ENCODE measurements at regions not wholly inside any gene's neighbourhood (a gene's known extent, or its start where the extent isn't known, plus 50 kb on each side); places are given as distances from the start of the nearest gene placed in this dataset.

GRCh38 chr5:164742025-164742424 lies 1236.6 kb downstream of the MAT2B start:
- TF ChIP-seq CTCF (IDR thresholded peaks at IDR 0.05) (no peak), POLR2A (IDR thresholded peaks at IDR 0.05) (no peak)
